ENCODE measurements at regions not wholly inside any gene's neighbourhood (a gene's known extent, or its start where the extent isn't known, plus 50 kb on each side); places are given as distances from the start of the nearest gene placed in this dataset.

DNA sequence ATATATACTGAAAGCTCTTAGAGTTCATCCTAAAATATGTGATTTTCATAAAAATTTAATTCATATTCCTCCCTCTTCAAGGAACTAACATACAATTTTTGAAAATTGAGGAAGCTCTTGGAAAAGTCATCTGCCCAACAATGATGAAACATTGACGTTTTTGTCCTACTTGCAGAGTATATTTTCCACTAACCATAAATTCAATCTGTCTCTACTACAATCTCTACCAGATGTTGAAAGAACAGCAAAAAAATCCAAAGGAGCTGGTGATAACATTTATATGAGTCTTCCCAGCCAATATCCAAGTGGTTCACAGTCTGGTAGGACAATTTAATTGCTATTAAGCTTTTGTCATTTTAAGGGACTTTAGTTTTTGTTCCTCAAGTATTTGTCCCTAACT is 81.1 kb upstream of the NR3C1 start:
- Mint-ChIP-seq H3K9me3 (peaks cover 10% of the 10 kb centered on the region), H3K4me3 (no peak overlapping the region), H3K36me3 (no peaks in the 10 kb centered on the region), H3K27ac (no peak overlapping the region), H3K27me3 (ENCODE audit: low read depth) (no peaks in the 10 kb centered on the region), H3K4me1 (peaks cover 11% of the 10 kb centered on the region)
- no peak for TF ChIP-seq ATF1 (CRISPR knock-in tag; IDR thresholded peaks at IDR 0.05)
- no peak for TF ChIP-seq NFE2L1 (CRISPR knock-in tag; IDR thresholded peaks at IDR 0.05)
- TF ChIP-seq, protein P1, sequence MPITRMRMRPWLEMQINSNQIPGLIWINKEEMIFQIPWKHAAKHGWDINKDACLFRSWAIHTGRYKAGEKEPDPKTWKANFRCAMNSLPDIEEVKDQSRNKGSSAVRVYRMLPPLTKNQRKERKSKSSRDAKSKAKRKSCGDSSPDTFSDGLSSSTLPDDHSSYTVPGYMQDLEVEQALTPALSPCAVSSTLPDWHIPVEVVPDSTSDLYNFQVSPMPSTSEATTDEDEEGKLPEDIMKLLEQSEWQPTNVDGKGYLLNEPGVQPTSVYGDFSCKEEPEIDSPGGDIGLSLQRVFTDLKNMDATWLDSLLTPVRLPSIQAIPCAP (CRISPR knock-in tag; IDR thresholded peaks at IDR 0.05): no peak
- TF ChIP-seq CBFB (CRISPR knock-in tag; IDR thresholded peaks at IDR 0.05; ENCODE audit: low read depth): no peak
- TF ChIP-seq JAZF1 (CRISPR knock-in tag; IDR thresholded peaks at IDR 0.05): no peak
- TF ChIP-seq, protein P2, sequence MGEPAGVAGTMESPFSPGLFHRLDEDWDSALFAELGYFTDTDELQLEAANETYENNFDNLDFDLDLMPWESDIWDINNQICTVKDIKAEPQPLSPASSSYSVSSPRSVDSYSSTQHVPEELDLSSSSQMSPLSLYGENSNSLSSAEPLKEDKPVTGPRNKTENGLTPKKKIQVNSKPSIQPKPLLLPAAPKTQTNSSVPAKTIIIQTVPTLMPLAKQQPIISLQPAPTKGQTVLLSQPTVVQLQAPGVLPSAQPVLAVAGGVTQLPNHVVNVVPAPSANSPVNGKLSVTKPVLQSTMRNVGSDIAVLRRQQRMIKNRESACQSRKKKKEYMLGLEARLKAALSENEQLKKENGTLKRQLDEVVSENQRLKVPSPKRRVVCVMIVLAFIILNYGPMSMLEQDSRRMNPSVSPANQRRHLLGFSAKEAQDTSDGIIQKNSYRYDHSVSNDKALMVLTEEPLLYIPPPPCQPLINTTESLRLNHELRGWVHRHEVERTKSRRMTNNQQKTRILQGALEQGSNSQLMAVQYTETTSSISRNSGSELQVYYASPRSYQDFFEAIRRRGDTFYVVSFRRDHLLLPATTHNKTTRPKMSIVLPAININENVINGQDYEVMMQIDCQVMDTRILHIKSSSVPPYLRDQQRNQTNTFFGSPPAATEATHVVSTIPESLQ (CRISPR knock-in tag; IDR thresholded peaks at IDR 0.05): no peak
- no peak for TF ChIP-seq ZNF232 (CRISPR knock-in tag; IDR thresholded peaks at IDR 0.05)
- TF ChIP-seq, protein P3, sequence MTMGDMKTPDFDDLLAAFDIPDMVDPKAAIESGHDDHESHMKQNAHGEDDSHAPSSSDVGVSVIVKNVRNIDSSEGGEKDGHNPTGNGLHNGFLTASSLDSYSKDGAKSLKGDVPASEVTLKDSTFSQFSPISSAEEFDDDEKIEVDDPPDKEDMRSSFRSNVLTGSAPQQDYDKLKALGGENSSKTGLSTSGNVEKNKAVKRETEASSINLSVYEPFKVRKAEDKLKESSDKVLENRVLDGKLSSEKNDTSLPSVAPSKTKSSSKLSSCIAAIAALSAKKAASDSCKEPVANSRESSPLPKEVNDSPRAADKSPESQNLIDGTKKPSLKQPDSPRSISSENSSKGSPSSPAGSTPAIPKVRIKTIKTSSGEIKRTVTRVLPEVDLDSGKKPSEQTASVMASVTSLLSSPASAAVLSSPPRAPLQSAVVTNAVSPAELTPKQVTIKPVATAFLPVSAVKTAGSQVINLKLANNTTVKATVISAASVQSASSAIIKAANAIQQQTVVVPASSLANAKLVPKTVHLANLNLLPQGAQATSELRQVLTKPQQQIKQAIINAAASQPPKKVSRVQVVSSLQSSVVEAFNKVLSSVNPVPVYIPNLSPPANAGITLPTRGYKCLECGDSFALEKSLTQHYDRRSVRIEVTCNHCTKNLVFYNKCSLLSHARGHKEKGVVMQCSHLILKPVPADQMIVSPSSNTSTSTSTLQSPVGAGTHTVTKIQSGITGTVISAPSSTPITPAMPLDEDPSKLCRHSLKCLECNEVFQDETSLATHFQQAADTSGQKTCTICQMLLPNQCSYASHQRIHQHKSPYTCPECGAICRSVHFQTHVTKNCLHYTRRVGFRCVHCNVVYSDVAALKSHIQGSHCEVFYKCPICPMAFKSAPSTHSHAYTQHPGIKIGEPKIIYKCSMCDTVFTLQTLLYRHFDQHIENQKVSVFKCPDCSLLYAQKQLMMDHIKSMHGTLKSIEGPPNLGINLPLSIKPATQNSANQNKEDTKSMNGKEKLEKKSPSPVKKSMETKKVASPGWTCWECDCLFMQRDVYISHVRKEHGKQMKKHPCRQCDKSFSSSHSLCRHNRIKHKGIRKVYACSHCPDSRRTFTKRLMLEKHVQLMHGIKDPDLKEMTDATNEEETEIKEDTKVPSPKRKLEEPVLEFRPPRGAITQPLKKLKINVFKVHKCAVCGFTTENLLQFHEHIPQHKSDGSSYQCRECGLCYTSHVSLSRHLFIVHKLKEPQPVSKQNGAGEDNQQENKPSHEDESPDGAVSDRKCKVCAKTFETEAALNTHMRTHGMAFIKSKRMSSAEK (CRISPR knock-in tag; IDR thresholded peaks at IDR 0.05; ENCODE audit: borderline replicate concordance): no peak
- TF ChIP-seq, protein P4, sequence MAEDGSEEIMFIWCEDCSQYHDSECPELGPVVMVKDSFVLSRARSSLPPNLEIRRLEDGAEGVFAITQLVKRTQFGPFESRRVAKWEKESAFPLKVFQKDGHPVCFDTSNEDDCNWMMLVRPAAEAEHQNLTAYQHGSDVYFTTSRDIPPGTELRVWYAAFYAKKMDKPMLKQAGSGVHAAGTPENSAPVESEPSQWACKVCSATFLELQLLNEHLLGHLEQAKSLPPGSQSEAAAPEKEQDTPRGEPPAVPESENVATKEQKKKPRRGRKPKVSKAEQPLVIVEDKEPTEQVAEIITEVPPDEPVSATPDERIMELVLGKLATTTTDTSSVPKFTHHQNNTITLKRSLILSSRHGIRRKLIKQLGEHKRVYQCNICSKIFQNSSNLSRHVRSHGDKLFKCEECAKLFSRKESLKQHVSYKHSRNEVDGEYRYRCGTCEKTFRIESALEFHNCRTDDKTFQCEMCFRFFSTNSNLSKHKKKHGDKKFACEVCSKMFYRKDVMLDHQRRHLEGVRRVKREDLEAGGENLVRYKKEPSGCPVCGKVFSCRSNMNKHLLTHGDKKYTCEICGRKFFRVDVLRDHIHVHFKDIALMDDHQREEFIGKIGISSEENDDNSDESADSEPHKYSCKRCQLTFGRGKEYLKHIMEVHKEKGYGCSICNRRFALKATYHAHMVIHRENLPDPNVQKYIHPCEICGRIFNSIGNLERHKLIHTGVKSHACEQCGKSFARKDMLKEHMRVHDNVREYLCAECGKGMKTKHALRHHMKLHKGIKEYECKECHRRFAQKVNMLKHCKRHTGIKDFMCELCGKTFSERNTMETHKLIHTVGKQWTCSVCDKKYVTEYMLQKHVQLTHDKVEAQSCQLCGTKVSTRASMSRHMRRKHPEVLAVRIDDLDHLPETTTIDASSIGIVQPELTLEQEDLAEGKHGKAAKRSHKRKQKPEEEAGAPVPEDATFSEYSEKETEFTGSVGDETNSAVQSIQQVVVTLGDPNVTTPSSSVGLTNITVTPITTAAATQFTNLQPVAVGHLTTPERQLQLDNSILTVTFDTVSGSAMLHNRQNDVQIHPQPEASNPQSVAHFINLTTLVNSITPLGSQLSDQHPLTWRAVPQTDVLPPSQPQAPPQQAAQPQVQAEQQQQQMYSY (CRISPR knock-in tag; IDR thresholded peaks at IDR 0.05): no peak
- no peak for TF ChIP-seq CREM (CRISPR knock-in tag; IDR thresholded peaks at IDR 0.05)
- TF ChIP-seq KAT7 (CRISPR knock-in tag; IDR thresholded peaks at IDR 0.05; ENCODE audit: borderline replicate concordance): no peak
- ATAC-seq: no peak
- ChIA-PET POLR2A (no interaction called here), CTCF (interaction anchor here (1.0 kb wide), 1 partner anchor 16 kb away, joined by 3 read pairs; no protein-coding TSS in a partner anchor)
- no peak for DNase-seq (ENCODE audit: low spot score)

DNA sequence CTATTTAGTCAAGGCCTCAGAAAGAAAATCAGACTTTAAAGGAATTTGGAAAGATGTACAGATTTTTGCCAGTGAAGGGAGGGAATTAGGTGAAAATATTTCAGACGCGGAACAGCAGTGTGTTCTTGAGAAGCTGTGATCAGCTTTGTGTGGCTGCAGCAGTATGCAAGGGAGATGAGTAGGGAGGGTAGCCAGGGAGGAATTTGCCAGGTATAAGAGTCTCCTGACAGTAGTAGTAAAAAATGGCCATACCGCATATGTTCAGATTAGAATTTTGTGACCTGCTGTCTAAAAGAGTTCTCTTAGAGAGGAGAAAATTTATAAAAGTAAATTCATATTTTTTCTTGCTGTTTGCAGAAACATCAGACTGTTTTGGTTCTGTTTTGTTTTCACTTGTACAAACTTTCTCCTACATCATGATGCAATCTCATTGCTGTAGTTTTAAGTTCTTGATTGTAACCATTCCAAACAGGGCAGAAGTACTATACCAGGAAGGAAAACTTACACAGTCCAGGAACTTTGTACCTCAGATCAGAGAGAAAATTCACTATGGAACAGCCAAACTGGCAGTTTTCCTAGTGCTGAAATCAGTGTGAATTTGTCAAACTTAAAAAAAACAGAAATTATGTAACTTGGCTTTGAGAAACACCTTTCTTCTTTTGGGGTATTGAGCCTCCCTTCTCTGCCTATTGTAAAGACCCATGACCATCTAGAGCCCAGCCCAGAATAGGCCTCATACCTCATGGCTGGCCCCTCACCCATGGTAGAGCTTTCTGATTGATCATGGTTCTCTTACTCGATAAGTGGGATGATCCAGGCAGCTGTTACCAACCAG is 78.4 kb upstream of the NR3C1 start:
- CTCF ChIA-PET: no interaction called here
- ATAC-seq: no peak
- 0 out of 2 replicates have a peak, but pooled peaks cover 4% of the 10 kb centered on the region for H3K4me1 Mint-ChIP-seq

More for the DNA sequence above, 78.4 kb upstream of the NR3C1 start:
- no peak for DNase-seq (ENCODE audit: low spot score)
- POLR2A ChIA-PET: no interaction called here
- no peaks in the 10 kb centered on the region for H3K27me3 Mint-ChIP-seq (ENCODE audit: low read depth)
- no peak overlapping the region for H3K4me3 Mint-ChIP-seq
- H3K36me3 Mint-ChIP-seq: no peaks in the 10 kb centered on the region
- H3K27ac Mint-ChIP-seq: no peak overlapping the region
- TF ChIP-seq, protein P5, sequence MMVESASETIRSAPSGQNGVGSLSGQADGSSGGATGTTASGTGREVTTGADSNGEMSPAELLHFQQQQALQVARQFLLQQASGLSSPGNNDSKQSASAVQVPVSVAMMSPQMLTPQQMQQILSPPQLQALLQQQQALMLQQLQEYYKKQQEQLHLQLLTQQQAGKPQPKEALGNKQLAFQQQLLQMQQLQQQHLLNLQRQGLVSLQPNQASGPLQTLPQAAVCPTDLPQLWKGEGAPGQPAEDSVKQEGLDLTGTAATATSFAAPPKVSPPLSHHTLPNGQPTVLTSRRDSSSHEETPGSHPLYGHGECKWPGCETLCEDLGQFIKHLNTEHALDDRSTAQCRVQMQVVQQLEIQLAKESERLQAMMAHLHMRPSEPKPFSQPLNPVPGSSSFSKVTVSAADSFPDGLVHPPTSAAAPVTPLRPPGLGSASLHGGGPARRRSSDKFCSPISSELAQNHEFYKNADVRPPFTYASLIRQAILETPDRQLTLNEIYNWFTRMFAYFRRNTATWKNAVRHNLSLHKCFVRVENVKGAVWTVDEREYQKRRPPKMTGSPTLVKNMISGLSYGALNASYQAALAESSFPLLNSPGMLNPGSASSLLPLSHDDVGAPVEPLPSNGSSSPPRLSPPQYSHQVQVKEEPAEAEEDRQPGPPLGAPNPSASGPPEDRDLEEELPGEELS (CRISPR knock-in tag; IDR thresholded peaks at IDR 0.05): no peak
- TF ChIP-seq, protein P6, sequence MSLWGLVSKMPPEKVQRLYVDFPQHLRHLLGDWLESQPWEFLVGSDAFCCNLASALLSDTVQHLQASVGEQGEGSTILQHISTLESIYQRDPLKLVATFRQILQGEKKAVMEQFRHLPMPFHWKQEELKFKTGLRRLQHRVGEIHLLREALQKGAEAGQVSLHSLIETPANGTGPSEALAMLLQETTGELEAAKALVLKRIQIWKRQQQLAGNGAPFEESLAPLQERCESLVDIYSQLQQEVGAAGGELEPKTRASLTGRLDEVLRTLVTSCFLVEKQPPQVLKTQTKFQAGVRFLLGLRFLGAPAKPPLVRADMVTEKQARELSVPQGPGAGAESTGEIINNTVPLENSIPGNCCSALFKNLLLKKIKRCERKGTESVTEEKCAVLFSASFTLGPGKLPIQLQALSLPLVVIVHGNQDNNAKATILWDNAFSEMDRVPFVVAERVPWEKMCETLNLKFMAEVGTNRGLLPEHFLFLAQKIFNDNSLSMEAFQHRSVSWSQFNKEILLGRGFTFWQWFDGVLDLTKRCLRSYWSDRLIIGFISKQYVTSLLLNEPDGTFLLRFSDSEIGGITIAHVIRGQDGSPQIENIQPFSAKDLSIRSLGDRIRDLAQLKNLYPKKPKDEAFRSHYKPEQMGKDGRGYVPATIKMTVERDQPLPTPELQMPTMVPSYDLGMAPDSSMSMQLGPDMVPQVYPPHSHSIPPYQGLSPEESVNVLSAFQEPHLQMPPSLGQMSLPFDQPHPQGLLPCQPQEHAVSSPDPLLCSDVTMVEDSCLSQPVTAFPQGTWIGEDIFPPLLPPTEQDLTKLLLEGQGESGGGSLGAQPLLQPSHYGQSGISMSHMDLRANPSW (CRISPR knock-in tag; conservative IDR thresholded peaks at IDR 0.05; ENCODE audit: low read depth): no peak
- peak; percentile 95 for TF ChIP-seq GABPB1 (CRISPR knock-in tag; IDR thresholded peaks at IDR 0.05)
- peaks cover 6% of the 10 kb centered on the region for H3K9me3 Mint-ChIP-seq
